ENCODE measurements at regions not wholly inside any gene's neighbourhood (a gene's known extent, or its start where the extent isn't known, plus 50 kb on each side); places are given as distances from the start of the nearest gene placed in this dataset.

DNA sequence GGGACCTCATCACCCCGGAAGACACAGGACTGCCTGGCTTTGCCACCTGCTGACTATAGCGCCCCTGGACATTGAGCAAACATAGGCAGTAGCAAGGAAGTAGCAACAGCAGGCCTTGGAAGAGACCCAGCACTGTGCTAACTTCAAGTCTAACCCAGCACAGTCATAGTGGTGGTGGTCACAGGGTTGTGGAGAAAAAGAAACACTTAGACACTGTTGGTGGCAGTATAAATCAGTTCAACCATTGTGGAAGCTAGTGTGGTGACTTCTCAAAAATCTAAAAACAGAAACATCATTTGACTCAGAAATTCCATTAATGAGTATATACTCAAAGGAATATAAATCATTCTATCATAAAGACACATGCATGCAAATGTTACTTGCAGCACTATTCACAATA lies 874.0 kb upstream of the EPHA5 start:
- Histone ChIP-seq H3K9me3 (no peaks in the 10 kb centered on the region), H3K27ac (no peak overlapping the region), H3K4me1 (no peaks in the 10 kb centered on the region), H3K36me3 (ENCODE audit: insufficient read depth in 1 of 2, low read depth in 1 of 2) (no peaks in the 10 kb centered on the region), H3K27me3 (ENCODE audit: insufficient read depth in 3 of 3, low read length in 2 of 3) (no peaks in the 10 kb centered on the region), H3K4me3 (no peak overlapping the region)
- intact Hi-C loops (cut with DNase I), result no loop called here
- TF ChIP-seq, protein P1, sequence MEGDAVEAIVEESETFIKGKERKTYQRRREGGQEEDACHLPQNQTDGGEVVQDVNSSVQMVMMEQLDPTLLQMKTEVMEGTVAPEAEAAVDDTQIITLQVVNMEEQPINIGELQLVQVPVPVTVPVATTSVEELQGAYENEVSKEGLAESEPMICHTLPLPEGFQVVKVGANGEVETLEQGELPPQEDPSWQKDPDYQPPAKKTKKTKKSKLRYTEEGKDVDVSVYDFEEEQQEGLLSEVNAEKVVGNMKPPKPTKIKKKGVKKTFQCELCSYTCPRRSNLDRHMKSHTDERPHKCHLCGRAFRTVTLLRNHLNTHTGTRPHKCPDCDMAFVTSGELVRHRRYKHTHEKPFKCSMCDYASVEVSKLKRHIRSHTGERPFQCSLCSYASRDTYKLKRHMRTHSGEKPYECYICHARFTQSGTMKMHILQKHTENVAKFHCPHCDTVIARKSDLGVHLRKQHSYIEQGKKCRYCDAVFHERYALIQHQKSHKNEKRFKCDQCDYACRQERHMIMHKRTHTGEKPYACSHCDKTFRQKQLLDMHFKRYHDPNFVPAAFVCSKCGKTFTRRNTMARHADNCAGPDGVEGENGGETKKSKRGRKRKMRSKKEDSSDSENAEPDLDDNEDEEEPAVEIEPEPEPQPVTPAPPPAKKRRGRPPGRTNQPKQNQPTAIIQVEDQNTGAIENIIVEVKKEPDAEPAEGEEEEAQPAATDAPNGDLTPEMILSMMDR (IDR thresholded peaks at IDR 0.05), result no peak
- no peak for DNase-seq
- ATAC-seq, result no peak
- WGBS, 3 donors, result 71 to 89% (median 88%) methylated on average over 2 of the region's 2 CpGs

GRCh38 chr4:66539745-66540144 lies 869.5 kb upstream of the EPHA5 start:
- ATAC-seq (no peak), DNase-seq (no peak)
- no peaks in the 10 kb centered on the region for H3K27me3 ChIP-seq (ENCODE audit: insufficient read depth in 3 of 3, low read length in 2 of 3)
- TF ChIP-seq, protein P1 (IDR thresholded peaks at IDR 0.05), result no peak
- H3K9me3 ChIP-seq, result no peaks in the 10 kb centered on the region
- WGBS, 3 donors, result 53 to 58% (median 53%) methylated on average over 4 of the region's 4 CpGs
- H3K36me3 ChIP-seq (ENCODE audit: insufficient read depth in 1 of 2, low read depth in 1 of 2), result no peaks in the 10 kb centered on the region
- no peak overlapping the region for H3K4me3 ChIP-seq
- no peaks in the 10 kb centered on the region for H3K4me1 ChIP-seq
- intact Hi-C loops (cut with DNase I), result no loop called here
- no peak overlapping the region for H3K27ac ChIP-seq

DNA sequence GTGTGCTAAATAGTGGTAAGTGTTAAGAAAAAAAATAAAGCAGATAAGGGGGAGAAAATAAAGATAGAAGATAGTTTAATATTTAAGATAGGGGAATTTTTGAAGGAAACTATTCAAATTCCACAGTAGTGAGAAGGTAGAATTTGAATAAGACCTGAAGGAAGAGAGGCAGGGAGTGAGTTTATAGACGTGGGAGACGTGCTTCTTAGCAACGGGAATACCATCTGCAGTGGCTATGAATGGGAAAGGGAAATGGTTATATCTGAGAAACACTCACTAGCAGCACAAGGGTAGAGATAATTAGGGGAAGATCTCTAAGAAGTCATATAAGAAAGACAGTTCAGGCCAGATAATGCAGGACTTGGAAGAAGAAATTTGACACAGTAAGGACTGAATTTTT lies 854.5 kb upstream of the EPHA5 start:
- TF ChIP-seq, protein P1 (IDR thresholded peaks at IDR 0.05), result no peak
- ATAC-seq (no peak), DNase-seq (no peak)
- no peaks in the 10 kb centered on the region for H3K4me1 ChIP-seq
- intact Hi-C loops (cut with DNase I), result no loop called here
- H3K36me3 ChIP-seq (ENCODE audit: insufficient read depth in 1 of 2, low read depth in 1 of 2), result no peaks in the 10 kb centered on the region
- no peaks in the 10 kb centered on the region for H3K9me3 ChIP-seq
- 60 to 76% (median 70%) methylated on average over 3 of the region's 3 CpGs for WGBS, 3 donors
- no peak overlapping the region for H3K27ac ChIP-seq
- H3K4me3 ChIP-seq, result no peak overlapping the region
- H3K27me3 ChIP-seq (ENCODE audit: insufficient read depth in 3 of 3, low read length in 2 of 3), result no peaks in the 10 kb centered on the region

DNA sequence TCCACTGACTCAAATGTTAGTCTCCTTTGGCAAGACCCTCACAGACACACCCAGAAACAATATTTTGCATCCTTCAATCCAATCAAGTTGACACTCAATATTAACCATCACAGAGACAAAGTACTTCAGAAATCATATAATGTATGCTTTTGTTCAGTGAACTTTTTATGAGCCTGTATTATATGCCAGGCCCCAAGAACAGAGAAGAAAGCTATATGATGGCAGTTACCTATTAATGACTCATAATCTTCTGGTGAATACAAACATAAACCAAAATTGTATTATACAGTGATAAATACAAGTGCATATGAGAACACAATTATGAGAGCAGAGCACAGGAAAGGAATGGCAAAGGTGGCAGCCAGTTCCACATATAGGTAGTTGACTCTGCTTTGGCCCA lies 852.0 kb upstream of the EPHA5 start:
- no peak for DNase-seq
- no peaks in the 10 kb centered on the region for H3K36me3 ChIP-seq (ENCODE audit: insufficient read depth in 1 of 2, low read depth in 1 of 2)
- H3K4me1 ChIP-seq, result no peaks in the 10 kb centered on the region
- no peak overlapping the region for H3K27ac ChIP-seq
- TF ChIP-seq, protein P1 (IDR thresholded peaks at IDR 0.05), result no peak
- no peaks in the 10 kb centered on the region for H3K9me3 ChIP-seq
- no peak for ATAC-seq
- no peak overlapping the region for H3K4me3 ChIP-seq
- H3K27me3 ChIP-seq (ENCODE audit: insufficient read depth in 3 of 3, low read length in 2 of 3), result no peaks in the 10 kb centered on the region
- intact Hi-C loops (cut with DNase I), result no loop called here

GRCh38 chr4:66516940-66517339 lies 846.7 kb upstream of the EPHA5 start:
- ATAC-seq (no peak), DNase-seq (no peak)
- WGBS, 3 donors, result 47 to 56% (median 53%) methylated on average over 2 of the region's 2 CpGs
- no peak overlapping the region for H3K27ac ChIP-seq
- TF ChIP-seq, protein P1 (IDR thresholded peaks at IDR 0.05), result no peak
- H3K36me3 ChIP-seq (ENCODE audit: insufficient read depth in 1 of 2, low read depth in 1 of 2), result no peaks in the 10 kb centered on the region
- H3K9me3 ChIP-seq, result no peaks in the 10 kb centered on the region
- no peaks in the 10 kb centered on the region for H3K27me3 ChIP-seq (ENCODE audit: insufficient read depth in 3 of 3, low read length in 2 of 3)
- no peaks in the 10 kb centered on the region for H3K4me1 ChIP-seq
- no peak overlapping the region for H3K4me3 ChIP-seq
- intact Hi-C loops (cut with DNase I), result no loop called here
